Islet of Langerhans (tissue), 1 donor: ENCODE measurements at regions not wholly inside any gene's neighbourhood (a gene's known extent, or its start where the extent isn't known, plus 50 kb on each side); places are given as distances from the start of the nearest gene placed in this dataset.
A peak's percentile ranks its signal among the peaks of the same experiment; 100 is the strongest.
"Not testable (repeated sequence)": the region's sequence is repeated elsewhere in the genome, so short reads cannot be mapped to it uniquely, and the experiment has no call there.

Source experiments
- FAIRE-seq: peaks from one replicate; lab custom pipeline; 2011; peaks lifted over from hg19 to GRCh38; lab: Jason Lieb, UNC

- FAIRE-seq, result no peak
These were observed 841.3 kb upstream of the CTNND2 start for GRCh38 chr5:12745537-12745936.

- no peak for FAIRE-seq
These were observed 839.3 kb upstream of the CTNND2 start for GRCh38 chr5:12743582-12743981.

GRCh38 chr5:12730354-12730753, 826.1 kb upstream of the CTNND2 start:
- no peak for FAIRE-seq

GRCh38 chr5:12716664-12717063, 812.4 kb upstream of the CTNND2 start:
- FAIRE-seq, result no peak

- FAIRE-seq, result no peak
These were observed 803.3 kb upstream of the CTNND2 start for GRCh38 chr5:12707560-12707959.

GRCh38 chr5:12704955-12705354, 800.7 kb upstream of the CTNND2 start:
- no peak for FAIRE-seq

- no peak for FAIRE-seq
These were observed 799.0 kb upstream of the CTNND2 start for GRCh38 chr5:12703254-12703653.

GRCh38 chr5:12695651-12696050, 791.4 kb upstream of the CTNND2 start:
- FAIRE-seq, result no peak

- no peak for FAIRE-seq
These were observed 787.1 kb upstream of the CTNND2 start for GRCh38 chr5:12691330-12691729.

- FAIRE-seq, result no peak
These were observed 786.1 kb upstream of the CTNND2 start for GRCh38 chr5:12690361-12690760.

GRCh38 chr5:12683249-12683648, 779.0 kb upstream of the CTNND2 start:
- no peak for FAIRE-seq

- peak; percentile 45 for FAIRE-seq
These were observed 775.5 kb upstream of the CTNND2 start for GRCh38 chr5:12679731-12680130.

GRCh38 chr5:12675959-12676358, 771.7 kb upstream of the CTNND2 start:
- no peak for FAIRE-seq

- FAIRE-seq, result no peak
These were observed 767.9 kb upstream of the CTNND2 start for GRCh38 chr5:12672141-12672540.

- no peak for FAIRE-seq
These were observed 765.1 kb upstream of the CTNND2 start for GRCh38 chr5:12669326-12669725.

- FAIRE-seq, result no peak
These were observed 764.3 kb upstream of the CTNND2 start for GRCh38 chr5:12668564-12668963.

GRCh38 chr5:12667818-12668217, 763.6 kb upstream of the CTNND2 start:
- FAIRE-seq, result not testable (repeated sequence)

- FAIRE-seq, result not testable (repeated sequence)
These were observed 761.5 kb upstream of the CTNND2 start for GRCh38 chr5:12665772-12666171.

GRCh38 chr5:12662545-12663314, 758.5 kb upstream of the CTNND2 start:
- FAIRE-seq, result no peak

GRCh38 chr5:12661617-12662370, 757.5 kb upstream of the CTNND2 start:
- FAIRE-seq, result no peak

- FAIRE-seq, result not testable (repeated sequence)
These were observed 756.2 kb upstream of the CTNND2 start for GRCh38 chr5:12660279-12661107.

- FAIRE-seq, result no peak
These were observed 755.4 kb upstream of the CTNND2 start for GRCh38 chr5:12659686-12660085.
